SH-SY5Y (cell line): ENCODE measurements at regions not wholly inside any gene's neighbourhood (a gene's known extent, or its start where the extent isn't known, plus 50 kb on each side); places are given as distances from the start of the nearest gene placed in this dataset.

ENCODE experiments used
- GATA2 ChIP-seq: IDR thresholded peaks from 2 replicates; pipeline ENCODE4 v1.6.1; 2011; ENCODE audit warnings: mild to moderate bottlenecking, low read depth, low read length
- GATA3 ChIP-seq: IDR thresholded peaks from 2 replicates; pipeline ENCODE4 v1.6.1; 2011; ENCODE audit warnings: low read depth, mild to moderate bottlenecking, low read length, moderate library complexity

GRCh38 chr2:41710944-41711343, 336.9 kb upstream of the PKDCC start:
- TF ChIP-seq GATA2 (no peak), GATA3 (no peak)

- TF ChIP-seq GATA3, result no peak
Measured at GRCh38 chr2:41711736-41712135, 336.1 kb upstream of the PKDCC start.

GRCh38 chr2:41716497-41716896, 331.3 kb upstream of the PKDCC start:
- TF ChIP-seq GATA3, result no peak
- no peak for TF ChIP-seq GATA2

- no peak for TF ChIP-seq GATA3
- no peak for TF ChIP-seq GATA2
Measured at GRCh38 chr2:41717839-41718238, 330.0 kb upstream of the PKDCC start.

- no peak for TF ChIP-seq GATA3
- TF ChIP-seq GATA2, result no peak
Measured at GRCh38 chr2:41718705-41719104, 329.1 kb upstream of the PKDCC start.

GRCh38 chr2:41719756-41720155, 328.1 kb upstream of the PKDCC start:
- TF ChIP-seq GATA2 (no peak), GATA3 (no peak)

GRCh38 chr2:41720331-41721251, 327.2 kb upstream of the PKDCC start:
- TF ChIP-seq GATA2 (no peak), GATA3 (no peak)

- TF ChIP-seq GATA2 (no peak), GATA3 (no peak)
Measured at GRCh38 chr2:41722668-41723369, 325.0 kb upstream of the PKDCC start.

GRCh38 chr2:41723526-41723925, 324.3 kb upstream of the PKDCC start:
- no peak for TF ChIP-seq GATA3
- no peak for TF ChIP-seq GATA2

- TF ChIP-seq GATA2, result no peak
Measured at GRCh38 chr2:41724465-41724864, 323.4 kb upstream of the PKDCC start.

- TF ChIP-seq GATA2, result no peak
- no peak for TF ChIP-seq GATA3
Measured at GRCh38 chr2:41725901-41726300, 321.9 kb upstream of the PKDCC start.

- TF ChIP-seq GATA2 (no peak), GATA3 (no peak)
Measured at GRCh38 chr2:41726364-41726763, 321.5 kb upstream of the PKDCC start.

- TF ChIP-seq GATA3, result no peak
Measured at GRCh38 chr2:41727152-41727551, 320.7 kb upstream of the PKDCC start.

GRCh38 chr2:41727711-41728110, 320.1 kb upstream of the PKDCC start:
- TF ChIP-seq GATA2, result no peak
- no peak for TF ChIP-seq GATA3

- no peak for TF ChIP-seq GATA2
Measured at GRCh38 chr2:41728788-41729338, 319.0 kb upstream of the PKDCC start.
